ENCODE measurements at regions not wholly inside any gene's neighbourhood (a gene's known extent, or its start where the extent isn't known, plus 50 kb on each side); places are given as distances from the start of the nearest gene placed in this dataset.

DNA sequence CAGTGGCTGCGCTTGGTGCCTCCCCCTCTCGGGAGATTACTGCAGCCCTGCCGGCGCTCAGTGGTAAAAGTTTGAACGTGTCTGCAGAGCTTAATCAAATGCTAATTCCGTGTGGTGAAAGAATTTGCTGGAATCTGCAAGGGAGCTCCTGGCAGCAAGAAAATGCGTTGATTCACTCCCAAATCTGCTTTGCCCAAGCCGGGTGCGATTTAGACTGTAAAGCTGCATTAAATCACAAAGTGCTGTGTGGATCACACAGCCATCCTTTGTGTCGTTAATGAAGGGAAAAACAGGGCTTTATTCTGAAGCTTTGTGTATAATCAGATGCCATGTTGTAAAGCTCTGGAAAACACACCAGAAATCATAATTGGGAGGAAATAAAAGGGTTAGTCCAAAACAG lies 444.1 kb downstream of the BCOR start:
- DNase-seq, result no peak

- no peak for DNase-seq
Measured at GRCh38 chrX:39654183-39654925, 443.4 kb downstream of the BCOR start.

DNA sequence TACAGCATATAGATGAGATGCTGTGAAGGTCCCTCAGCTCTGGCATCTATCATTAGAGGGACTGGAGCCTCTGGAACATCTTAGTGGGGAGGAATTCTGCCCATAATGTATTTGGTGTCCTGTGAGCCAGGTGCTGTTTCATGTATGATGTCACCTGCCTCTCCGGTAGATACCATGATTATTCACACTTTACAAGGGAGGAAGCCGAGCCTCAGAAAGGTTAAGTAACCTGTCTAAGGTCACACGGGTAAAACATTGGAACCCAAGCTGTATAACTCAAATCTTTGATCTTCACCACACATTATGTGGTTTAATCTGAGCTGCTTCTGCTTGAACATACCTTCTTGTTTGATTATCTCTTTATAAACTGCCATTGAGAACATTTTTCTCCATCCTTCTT lies 442.8 kb downstream of the BCOR start:
- DNase-seq, result no peak

GRCh38 chrX:39661116-39661907 lies 436.4 kb downstream of the BCOR start:
- DNase-seq, result no peak

- no peak for DNase-seq
Measured at GRCh38 chrX:39665830-39666518, 431.8 kb downstream of the BCOR start.

DNA sequence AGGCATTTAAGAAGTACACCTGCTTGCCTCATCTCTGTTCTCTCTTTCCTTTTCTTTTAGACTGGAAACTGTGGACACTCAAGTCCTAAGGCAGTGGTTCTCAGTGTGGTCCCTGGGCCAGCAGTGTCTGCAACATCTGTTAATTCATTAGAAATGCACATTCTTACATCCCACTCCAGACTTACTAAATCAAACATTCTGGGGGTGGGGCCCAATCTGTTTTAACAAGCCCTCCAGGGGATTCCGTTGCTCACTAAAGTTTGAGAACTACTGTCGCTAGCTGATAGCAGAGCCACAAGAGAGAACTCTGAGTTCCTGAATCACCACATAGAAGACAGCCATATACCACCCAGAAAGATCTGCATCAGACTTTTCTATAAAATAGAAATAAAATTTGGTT lies 430.6 kb downstream of the BCOR start:
- DNase-seq, result no peak

GRCh38 chrX:39667736-39668482 lies 429.8 kb downstream of the BCOR start:
- DNase-seq, result no peak

DNA sequence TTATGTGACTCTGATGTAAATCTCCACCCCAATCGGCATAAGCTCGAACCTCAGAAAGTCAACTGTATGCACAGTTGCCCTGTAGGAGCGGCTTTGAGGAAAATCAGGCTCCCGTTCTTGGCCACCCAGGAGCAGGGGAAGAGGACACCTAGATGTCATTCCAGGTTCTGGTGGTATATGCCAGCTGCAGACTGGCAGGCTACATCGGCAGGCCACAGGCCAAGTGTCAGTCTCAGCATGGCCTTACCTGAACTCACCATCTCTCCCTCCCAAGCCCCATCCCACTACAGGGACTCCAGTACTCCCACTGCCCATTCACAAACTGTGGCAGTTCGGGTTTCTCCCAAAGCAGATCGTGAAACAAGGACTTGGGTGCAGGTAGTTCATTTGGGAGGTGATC lies 428.1 kb downstream of the BCOR start:
- no peak for DNase-seq

GRCh38 chrX:39670281-39670680 lies 427.5 kb downstream of the BCOR start:
- no peak for DNase-seq

DNA sequence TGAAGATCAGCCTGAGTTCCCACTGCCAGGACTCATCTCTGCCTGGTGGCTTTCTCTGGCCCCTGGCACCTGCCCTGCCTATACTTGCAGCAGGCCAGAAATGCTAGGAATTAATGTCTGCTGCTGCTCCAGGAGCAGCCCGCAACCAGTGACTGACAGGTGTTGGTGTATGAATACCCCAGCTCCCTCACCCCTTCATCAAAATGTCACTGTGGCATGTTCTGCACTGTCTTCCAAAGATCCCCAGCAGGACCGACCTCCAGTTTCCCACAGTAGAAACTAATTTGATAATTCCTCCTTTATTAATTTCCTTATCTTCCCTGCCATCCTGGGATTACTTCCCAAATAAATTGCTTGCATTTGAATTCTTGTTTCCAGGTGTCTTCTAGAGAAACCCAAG lies 425.4 kb downstream of the BCOR start:
- DNase-seq, result no peak

GRCh38 chrX:39674490-39675161 lies 423.1 kb downstream of the BCOR start:
- DNase-seq, result no peak

DNA sequence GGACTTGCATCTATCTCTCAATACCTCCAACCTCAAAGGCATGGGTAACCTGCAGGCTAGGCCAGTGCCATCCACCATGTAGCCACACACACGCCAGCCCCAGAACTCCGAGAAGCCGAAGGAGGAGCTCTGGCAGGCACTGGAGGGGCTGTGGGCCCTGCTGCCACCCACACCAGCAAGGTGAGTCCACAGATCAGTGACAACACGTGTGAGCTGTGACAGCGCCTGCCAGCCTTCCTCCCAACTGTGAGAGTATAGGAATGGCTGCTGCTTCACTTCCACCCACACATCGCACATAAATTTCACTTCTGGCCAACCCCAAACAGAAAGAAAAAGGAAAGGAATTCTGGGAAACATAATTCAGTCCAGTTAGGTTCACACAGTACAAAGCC lies 422.6 kb downstream of the BCOR start:
- DNase-seq, result no peak

DNA sequence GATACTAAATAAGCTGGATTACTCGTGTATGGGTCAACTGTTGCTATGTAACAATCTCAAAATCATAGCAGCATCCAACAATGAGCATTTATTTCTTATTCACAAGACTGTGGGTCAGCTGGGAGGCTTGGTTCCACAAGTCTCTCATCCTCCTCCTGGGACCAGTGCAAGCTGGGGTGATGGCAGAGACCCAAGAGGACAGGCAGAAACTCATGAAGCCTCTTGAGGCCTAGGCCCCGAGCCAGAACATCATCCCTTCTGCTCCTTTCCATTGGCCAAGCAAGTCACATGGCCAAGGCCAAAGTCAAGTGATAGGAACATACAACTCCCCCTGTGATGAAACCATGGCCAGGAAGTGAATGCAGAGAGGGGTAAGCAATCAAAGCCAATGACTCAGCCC lies 422.1 kb downstream of the BCOR start:
- DNase-seq, result no peak

DNA sequence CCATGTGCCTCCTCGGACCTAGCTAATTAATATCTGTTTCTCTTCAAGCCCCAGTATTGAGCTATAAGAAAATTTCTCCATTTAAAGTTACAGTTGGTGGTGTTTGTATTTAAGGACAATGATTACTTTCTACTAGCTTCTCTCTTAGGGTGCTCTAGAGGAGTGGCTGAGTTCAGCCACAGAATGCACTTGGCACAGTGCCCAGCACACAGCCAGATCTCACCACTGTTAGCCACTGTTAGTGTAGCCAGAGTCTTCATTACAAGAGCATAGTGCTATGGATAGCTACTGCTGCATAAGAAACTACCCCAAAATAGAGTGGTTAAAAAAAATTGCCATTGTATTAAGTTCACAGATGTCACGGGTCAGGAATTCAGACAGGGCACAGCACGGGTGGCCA lies 421.3 kb downstream of the BCOR start:
- DNase-seq, result no peak

DNA sequence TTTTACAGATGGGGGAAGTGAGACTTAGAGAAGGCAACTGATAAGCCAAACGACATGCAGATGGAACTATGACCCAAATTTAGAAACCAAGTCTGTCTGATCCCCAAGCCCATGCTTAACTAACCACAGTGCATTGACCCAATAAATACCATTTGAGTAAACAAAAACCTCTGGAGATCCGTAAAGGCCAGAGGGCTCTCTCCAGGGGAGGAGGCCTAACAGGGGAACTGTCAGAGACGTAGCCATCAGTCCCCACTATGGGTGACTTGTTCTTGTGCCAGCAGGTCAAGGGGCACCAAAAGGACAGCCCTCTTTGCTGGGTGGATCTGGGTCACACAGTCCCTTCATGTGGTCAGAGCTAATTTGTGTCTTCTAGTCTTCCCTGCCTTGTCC lies 420.2 kb downstream of the BCOR start:
- no peak for DNase-seq

- DNase-seq, result no peak
Measured at GRCh38 chrX:39677978-39678791, 419.6 kb downstream of the BCOR start.

DNA sequence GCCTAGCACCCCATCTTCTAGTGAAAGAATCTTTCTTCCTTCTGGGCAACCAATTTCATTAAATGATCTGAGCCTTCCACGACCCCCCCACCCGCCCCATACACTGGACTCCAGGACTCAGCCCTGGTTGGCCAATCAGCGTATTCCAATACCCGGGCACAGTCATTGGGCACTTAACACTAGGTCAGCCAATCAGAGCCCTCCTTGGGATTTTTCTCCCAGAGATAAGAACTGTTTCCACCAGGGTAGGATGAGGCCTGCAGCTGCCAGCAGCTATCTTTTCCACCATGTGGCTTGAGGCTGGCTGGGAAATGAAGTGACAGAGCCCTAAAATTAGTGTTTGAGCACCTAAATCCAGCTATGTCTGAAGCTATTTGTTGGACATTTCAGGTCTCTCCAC lies 418.8 kb downstream of the BCOR start:
- no peak for DNase-seq

GRCh38 chrX:39679497-39680157 lies 418.1 kb downstream of the BCOR start:
- DNase-seq, result no peak

DNA sequence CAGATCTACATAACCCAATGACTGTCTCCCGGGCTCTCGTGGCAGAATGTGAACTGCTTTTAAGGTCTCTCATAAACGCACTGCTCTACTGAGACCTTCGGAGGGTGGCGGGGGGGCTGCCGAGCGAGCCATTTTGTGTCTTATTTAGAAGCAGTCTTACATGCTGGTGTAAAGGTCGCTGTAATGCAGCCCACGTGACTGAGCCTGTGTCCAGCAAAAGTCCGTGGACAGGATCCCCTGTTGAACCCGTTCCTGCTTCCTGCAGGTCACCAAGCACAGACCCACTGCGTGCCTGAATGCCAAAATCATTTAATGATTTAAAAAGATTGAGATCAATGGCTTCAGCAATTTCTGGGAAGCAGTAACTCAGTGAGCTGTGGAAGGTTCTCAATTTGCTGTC lies 415.9 kb downstream of the BCOR start:
- DNase-seq, result no peak

GRCh38 chrX:39682778-39683177 lies 415.0 kb downstream of the BCOR start:
- DNase-seq, result no peak

DNA sequence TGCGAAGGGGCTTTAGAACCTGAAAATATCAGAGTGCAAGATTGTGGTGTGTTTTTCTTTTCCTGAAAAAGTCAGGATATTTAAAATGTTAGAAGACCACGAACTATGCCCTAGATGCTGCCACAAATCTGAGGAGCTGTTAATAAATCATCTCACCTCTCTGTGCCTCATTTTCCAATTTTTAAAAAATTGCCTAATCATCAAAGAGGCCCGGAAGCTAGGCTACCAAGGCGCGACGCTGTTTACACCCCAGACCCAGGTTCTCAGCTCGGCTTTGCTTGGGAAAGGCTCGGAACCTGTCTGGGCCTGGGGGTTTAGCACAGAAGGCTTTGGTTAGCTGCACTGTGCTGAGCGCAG lies 409.6 kb downstream of the BCOR start:
- no peak for DNase-seq
